SH-SY5Y (cell line): ENCODE measurements at regions not wholly inside any gene's neighbourhood (a gene's known extent, or its start where the extent isn't known, plus 50 kb on each side); places are given as distances from the start of the nearest gene placed in this dataset.

Experiments
- GATA2 ChIP-seq: IDR thresholded peaks from 2 replicates; pipeline ENCODE4 v1.6.1; 2011; ENCODE audit warnings: mild to moderate bottlenecking, low read depth, low read length
- GATA3 ChIP-seq: IDR thresholded peaks from 2 replicates; pipeline ENCODE4 v1.6.1; 2011; ENCODE audit warnings: low read depth, mild to moderate bottlenecking, low read length, moderate library complexity

DNA sequence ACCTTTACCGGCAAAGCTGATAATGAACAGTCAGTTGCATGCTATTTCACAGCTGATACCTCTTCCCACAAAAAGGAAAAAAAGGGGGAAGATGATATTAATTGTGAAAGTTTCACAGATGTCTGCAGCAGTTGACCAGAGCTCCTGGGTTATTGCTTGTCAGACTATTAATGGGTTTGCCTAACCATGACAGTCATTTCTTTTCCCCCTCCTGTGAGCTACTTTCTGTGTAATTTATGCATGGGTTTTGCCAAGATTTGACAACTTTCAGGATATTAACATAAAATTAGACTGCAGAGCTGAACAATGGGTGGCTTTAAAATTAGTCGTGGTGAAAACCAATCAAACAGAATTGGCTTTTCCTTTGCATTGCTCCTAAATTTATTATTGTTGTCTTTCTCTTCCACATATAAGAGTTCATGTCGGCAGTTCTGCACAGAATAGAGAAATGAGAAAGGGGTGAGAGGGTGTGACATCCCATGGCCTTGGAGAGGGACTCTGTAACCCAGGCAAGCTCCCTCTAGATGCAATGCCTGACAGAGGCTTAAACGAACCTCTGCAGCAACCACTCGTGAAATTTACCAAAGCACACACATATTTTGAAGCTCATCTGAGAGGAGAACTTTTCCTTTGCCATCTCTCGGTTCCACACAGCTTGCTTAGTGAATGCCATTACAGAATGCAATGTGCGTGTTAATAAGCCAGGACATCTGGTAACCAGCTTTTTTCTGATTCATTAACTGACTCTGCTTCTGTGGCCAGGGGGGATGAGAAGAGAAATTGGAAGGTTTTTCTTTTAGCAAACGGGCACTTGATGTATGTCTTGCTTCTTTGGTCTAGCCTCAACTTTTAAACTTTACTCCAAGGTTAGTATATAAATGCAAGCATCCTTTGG, 82.2 kb upstream of the ITGA4 start:
- no peak for TF ChIP-seq GATA2
- no peak for TF ChIP-seq GATA3
